HG03280 (cell line): ENCODE measurements at regions not wholly inside any gene's neighbourhood (a gene's known extent, or its start where the extent isn't known, plus 50 kb on each side); places are given as distances from the start of the nearest gene placed in this dataset.

Source experiments
- ATAC-seq: cut with Tn5 transposase; IDR thresholded peaks from one replicate; pipeline ENCODE4 v1.9.1; 2021; ENCODE audit warnings: mild to moderate bottlenecking, moderate library complexity; ENCODE audit not compliant: unreplicated experiment

DNA sequence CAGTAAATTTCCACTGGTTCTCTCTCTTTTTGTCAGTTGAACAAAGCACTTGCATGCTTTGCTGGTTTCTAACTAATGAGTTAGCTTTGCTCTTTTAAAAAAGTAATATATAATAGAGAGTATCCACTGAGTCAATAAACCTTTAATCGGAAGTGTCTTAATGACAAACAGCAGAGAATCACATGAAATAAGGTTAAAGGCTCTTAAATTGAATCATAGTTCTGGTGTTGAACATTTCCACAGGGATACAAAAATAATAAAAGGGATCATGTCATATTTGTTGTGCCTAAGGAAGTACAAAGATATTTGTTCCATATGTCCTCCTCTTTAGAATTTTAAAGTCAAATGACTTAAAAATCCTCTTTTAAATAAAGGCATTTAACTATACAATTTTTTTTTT lies 362.6 kb downstream of the LRIG3 start:
- ATAC-seq: no peak

- ATAC-seq: no peak
Measured at GRCh38 chr12:58563621-58564020, 356.7 kb downstream of the LRIG3 start.

DNA sequence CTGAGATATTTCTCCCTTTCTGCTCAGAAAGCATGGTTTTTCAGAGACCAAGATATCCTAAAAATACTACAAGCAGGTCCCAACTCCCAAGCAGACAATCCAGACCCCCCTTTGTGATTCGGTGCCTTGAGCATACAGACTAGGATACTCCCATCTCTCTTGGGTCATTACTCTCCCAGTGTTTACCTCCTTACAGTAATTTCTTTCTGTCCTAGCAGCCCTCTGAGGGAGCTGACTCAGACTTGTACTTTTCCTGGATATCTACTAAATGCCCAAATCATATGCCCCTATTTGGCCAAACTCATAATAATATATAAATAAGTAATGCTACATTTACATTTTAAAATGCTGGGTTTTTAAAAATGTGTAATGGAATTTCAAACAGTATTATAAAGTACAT lies 355.6 kb downstream of the LRIG3 start:
- no peak for ATAC-seq

- no peak for ATAC-seq
Measured at GRCh38 chr12:58566599-58566998, 353.7 kb downstream of the LRIG3 start.

DNA sequence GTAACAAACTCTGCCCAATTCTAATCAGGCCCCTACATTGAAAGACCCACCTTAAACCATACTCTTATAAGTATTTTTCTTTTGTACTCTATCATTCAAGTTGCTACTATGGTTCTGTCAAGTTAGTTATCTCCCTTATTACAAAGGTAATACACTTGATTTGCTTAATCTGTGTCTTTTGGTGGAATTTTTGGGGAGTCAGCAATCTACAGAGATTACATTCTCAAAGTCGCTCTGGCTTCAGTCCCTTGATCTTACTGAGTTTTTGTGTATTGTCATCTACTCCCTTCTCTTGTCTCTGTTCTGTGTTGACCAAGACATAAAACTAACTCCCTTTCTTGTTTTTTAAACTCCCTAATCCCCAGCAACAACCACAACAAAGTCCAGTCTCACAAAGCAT lies 353.1 kb downstream of the LRIG3 start:
- no peak for ATAC-seq

DNA sequence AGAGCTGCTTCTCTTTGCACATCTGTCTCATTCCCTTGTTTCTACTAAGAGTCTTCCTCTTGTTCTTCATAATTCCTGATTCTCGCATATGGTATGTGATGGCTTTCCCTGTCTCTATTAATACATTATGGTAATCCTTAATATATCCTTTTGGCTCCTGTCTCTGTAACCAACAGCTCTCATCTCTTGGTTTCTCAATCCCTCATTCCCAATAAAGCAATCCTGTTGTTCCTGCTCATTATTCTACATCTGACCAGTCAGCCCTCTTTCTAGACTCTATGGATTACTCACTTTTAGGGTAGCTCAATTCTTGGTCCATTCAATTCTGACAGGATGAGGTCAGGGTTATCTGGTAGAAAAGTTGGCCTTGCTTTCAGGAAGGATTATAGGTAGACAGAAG lies 349.9 kb downstream of the LRIG3 start:
- no peak for ATAC-seq

- ATAC-seq: no peak
Measured at GRCh38 chr12:58575256-58575655, 345.0 kb downstream of the LRIG3 start.

GRCh38 chr12:58576081-58576480 lies 344.2 kb downstream of the LRIG3 start:
- ATAC-seq: no peak

GRCh38 chr12:58576916-58577315 lies 343.4 kb downstream of the LRIG3 start:
- ATAC-seq: no peak

GRCh38 chr12:58580095-58580494 lies 340.2 kb downstream of the LRIG3 start:
- ATAC-seq: no peak

DNA sequence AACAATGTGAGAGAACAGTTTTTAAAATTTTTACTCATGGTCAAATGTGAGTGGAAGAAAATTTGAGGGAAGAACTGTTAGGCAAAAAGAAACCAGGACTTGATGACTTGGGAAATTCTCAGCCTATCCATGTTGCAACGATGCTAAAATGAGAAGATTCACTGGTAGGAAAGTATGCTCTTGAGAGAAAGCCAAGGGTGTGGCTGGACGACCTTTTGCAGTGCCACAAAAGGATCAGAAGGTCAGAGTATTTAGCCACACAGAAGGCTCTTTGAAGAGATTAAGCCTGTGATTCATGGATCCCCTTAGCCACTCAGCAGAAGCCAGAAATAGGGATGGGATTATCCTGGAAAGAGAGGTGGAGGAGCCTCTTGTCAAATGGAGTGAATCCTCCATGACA lies 336.8 kb downstream of the LRIG3 start:
- no peak for ATAC-seq

DNA sequence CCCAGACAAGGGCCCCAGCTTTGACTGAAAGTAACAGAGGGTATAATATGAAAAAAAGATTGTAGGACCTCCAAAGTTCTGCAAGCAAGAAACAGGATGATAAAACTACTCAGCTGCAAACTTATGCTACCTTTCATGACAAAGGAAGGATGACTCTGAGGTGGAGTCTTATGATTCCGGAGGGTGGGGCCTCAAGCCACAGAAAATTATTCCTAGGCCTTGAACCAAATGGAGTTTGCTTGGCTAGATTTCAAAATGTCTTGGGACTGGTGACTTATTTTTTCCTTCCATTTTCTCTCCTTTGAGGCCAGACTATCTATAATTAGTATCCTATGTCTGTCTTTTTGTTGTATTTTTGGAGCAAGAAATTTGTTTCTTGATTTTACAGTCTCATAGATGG lies 336.4 kb downstream of the LRIG3 start:
- ATAC-seq: no peak

DNA sequence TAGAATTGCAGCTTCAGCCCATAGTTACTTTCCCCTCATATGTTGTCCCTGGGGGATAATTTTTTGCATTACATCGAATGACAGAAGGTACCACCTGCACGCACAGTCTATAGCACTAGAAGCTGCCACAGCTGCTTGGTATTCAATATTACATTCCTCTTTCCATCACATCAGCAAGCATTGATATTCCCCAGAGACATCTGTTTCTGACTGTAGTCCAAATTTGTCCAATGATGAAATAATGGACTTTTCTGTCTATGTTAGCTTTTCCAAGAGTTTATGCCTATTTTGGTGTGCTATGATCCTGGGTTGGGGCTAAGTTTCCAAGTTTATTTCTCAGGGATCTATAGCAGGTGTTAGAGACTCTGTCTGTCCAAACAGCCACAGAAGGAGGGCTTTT lies 335.4 kb downstream of the LRIG3 start:
- no peak for ATAC-seq

- no peak for ATAC-seq
Measured at GRCh38 chr12:58586762-58587161, 333.5 kb downstream of the LRIG3 start.

DNA sequence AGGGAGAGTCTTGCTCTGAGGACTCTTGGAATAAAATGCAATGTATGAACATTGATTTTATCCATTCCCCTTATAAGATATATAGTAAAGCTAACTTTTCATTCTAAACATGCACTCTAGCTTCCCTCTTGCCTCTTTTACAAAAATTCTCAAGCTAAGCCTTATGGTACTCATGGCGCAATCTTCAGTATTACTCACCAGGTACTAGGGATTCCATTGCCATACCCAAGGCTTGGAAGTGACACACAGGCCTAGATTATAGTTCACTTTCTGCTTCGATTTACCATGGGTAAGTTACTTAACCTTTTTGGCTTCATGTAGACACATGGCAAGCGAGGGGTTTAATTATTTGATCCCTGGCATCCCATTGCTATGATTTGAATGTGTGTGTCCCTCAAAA lies 331.5 kb downstream of the LRIG3 start:
- ATAC-seq: no peak

GRCh38 chr12:58592475-58593207 lies 327.7 kb downstream of the LRIG3 start:
- no peak for ATAC-seq

DNA sequence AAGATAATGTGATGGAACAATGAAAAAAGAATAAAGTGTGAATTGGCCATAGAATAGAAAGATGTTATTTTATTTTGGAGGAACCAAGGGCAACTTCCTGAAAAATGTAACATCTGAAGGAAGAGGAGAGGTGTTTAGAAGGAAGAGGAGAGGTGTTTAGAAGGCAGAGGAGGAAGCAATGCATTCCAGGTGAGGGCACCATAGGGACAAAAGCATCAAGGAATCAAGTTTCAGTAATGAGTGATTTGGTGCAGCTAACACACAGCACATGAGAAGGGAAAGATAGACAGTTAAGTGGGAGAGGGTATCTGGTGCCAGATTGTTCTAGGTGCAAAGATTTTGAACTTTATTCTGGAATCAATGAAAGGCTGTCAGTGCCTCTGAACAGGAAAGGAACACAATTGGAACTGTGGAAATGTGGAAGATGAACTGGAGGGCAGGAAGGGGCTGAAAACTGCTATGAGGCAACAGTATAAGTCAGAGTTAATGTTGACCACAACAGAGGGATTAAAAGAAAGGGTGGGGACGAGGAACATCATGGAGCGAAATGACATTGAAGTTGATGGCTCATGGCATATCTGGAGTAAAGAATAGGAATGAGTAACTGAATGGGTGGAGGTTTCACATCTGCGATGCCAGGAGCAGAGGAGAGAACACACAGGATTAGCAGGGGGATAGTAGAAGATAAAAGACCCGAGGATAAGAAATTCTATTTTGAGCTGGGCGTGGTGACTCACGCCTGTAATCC lies 326.6 kb downstream of the LRIG3 start:
- ATAC-seq: no peak

- ATAC-seq: no peak
Measured at GRCh38 chr12:58596381-58596780, 323.9 kb downstream of the LRIG3 start.

DNA sequence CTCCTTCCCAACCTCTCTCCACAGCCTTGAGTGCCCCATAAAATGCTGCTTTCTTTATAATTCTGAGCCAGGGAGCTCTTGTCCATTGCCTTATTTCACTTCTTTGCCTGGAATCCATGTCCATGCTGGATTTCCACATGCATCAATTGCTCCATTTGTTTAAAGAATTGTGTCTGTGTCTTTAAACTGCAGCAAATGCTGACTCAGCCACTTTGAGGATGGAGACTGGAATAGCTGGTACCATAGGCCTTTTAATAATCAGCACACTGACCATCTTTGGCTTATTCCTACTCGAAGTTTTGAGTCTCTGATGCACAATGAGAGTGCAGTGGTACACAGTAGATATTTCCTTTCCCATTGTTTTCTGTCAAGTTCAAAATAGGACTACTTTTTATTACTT lies 318.8 kb downstream of the LRIG3 start:
- no peak for ATAC-seq

DNA sequence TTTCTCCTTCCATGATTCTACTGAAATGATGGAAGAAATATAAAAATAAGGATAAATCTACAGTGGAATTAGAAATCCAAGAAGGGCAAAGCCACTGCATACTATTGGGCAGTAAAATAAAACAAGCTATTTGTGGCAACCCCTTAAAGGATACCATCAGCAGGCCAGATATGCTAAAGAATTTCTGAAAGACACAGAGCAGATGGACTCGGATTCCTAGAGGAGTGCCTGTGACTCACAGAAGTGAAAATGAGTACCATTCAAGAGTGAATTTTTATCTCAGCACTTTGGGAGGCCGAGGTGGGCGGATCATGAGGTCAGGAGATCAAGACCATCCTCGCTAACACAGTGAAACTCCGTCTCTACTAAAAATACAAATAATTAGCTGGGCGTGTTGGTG lies 318.1 kb downstream of the LRIG3 start:
- ATAC-seq: no peak

- no peak for ATAC-seq
Measured at GRCh38 chr12:58602736-58603135, 317.6 kb downstream of the LRIG3 start.

DNA sequence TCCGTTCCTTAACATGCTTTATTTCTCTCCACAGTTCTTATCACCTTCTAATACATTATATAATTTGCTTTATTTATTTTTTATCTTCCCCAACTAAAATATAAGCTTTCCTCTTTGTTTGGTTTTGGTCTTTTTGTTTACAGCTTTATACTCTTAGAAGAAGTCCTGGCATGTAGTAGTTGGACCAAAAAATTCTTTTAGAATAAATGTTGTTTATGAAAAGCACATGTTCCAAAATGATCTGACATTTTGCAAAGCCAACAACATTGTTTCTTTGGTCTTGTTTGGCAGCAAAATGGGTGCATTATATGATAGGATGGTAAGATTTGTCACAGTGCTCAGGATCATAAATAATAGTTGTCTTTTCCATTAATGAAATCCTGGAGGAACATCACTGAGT lies 312.5 kb downstream of the LRIG3 start:
- ATAC-seq: no peak

DNA sequence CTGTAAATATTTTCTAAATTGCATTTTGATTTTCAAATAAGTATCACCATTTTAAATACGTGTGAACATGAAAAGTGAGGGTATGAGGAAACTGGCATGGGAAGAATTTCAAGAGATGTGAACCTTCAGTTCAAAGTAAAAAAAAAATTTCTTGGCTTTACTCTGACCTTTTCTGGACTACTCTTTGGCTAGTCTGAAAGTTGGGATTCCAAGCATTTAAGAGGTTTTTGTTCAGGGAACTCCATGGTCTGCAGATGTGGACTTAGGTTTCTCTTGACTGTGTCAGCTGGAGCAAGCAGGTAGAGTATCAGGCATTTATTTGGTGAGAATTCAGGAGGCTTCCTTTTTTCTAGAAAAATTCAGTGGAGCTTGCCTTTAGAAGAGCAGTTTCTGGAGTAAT lies 311.6 kb downstream of the LRIG3 start:
- no peak for ATAC-seq
